Neural crest cell (in vitro differentiated cells): ENCODE measurements at regions not wholly inside any gene's neighbourhood (a gene's known extent, or its start where the extent isn't known, plus 50 kb on each side); places are given as distances from the start of the nearest gene placed in this dataset.

Source experiments
- DNase-seq: peaks from one replicate; pipeline ENCODE4 v3.0.0; 2021; ENCODE audit warnings: low read depth, mixed read lengths, low spot score
- H3K27ac Mint-ChIP-seq: one replicate; pipeline ENCODE4 v1.8.0; 2021; ENCODE audit warnings: mild to moderate bottlenecking, mixed read lengths; ENCODE audit not compliant: unreplicated experiment
- H3K27me3 Mint-ChIP-seq: 2 replicates; pipeline ENCODE4 v1.8.0; 2021; ENCODE audit warnings: low read depth, mild to moderate bottlenecking, mixed read lengths
- H3K36me3 Mint-ChIP-seq: 2 replicates; pipeline ENCODE4 v1.8.0; 2021; ENCODE audit warnings: low read depth, mild to moderate bottlenecking, mixed read lengths
- H3K4me1 Mint-ChIP-seq: 2 replicates; pipeline ENCODE4 v1.8.0; 2021; ENCODE audit warnings: mixed read lengths
- H3K4me3 Mint-ChIP-seq: one replicate; pipeline ENCODE4 v1.8.0; 2021; ENCODE audit warnings: mild to moderate bottlenecking, mixed read lengths
- H3K9me3 Mint-ChIP-seq: 2 replicates; pipeline ENCODE4 v1.8.0; 2021; ENCODE audit warnings: mixed read lengths
- TF ChIP-seq, protein P1 (sequence below): fragments of 200-600 bp; sonication (generic); conservative IDR thresholded peaks from 2 replicates; pipeline ENCODE4 v1.5.0; 2021; ENCODE audit warnings: antibody characterized with exemption, mild to moderate bottlenecking

DNA sequence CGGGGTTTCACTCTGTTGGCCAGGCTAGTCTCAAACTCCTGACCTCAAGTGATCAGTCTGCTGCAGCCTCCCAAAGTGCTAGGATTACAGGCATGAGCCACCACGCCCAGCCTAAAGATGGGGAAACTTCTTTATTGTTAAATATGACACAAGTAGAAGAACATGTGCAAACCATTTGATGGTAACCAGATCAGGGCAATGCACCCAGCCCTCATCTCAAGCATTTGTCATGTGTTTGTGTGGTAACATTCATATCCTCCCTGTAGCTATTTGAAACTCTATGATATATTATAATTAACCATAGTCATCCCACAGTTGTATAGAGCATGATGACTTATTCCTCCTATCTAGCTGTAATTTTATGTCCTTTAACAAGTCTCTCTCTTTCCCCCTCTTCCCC lies 119.5 kb upstream of the TMPRSS2 start:
- Mint-ChIP-seq H3K4me1 (no peaks in the 10 kb centered on the region), H3K9me3 (no peaks in the 10 kb centered on the region), H3K36me3 (no peaks in the 10 kb centered on the region)

GRCh38 chr21:41626021-41626420 lies 118.1 kb upstream of the TMPRSS2 start:
- Mint-ChIP-seq H3K36me3 (no peaks in the 10 kb centered on the region), H3K27ac (no peak overlapping the region), H3K4me1 (no peaks in the 10 kb centered on the region), H3K4me3 (no peak overlapping the region), H3K9me3 (no peaks in the 10 kb centered on the region), H3K27me3 (no peaks in the 10 kb centered on the region)
- no peak for DNase-seq
- TF ChIP-seq, protein P1, sequence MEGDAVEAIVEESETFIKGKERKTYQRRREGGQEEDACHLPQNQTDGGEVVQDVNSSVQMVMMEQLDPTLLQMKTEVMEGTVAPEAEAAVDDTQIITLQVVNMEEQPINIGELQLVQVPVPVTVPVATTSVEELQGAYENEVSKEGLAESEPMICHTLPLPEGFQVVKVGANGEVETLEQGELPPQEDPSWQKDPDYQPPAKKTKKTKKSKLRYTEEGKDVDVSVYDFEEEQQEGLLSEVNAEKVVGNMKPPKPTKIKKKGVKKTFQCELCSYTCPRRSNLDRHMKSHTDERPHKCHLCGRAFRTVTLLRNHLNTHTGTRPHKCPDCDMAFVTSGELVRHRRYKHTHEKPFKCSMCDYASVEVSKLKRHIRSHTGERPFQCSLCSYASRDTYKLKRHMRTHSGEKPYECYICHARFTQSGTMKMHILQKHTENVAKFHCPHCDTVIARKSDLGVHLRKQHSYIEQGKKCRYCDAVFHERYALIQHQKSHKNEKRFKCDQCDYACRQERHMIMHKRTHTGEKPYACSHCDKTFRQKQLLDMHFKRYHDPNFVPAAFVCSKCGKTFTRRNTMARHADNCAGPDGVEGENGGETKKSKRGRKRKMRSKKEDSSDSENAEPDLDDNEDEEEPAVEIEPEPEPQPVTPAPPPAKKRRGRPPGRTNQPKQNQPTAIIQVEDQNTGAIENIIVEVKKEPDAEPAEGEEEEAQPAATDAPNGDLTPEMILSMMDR: no peak

More for the DNA sequence above, 119.5 kb upstream of the TMPRSS2 start:
- Mint-ChIP-seq H3K27me3 (no peaks in the 10 kb centered on the region), H3K27ac (no peak overlapping the region), H3K4me3 (no peak overlapping the region)
- TF ChIP-seq, protein P1: no peak
- no peak for DNase-seq

- H3K27me3 Mint-ChIP-seq: no peaks in the 10 kb centered on the region
- H3K36me3 Mint-ChIP-seq: no peaks in the 10 kb centered on the region
- no peak overlapping the region for H3K27ac Mint-ChIP-seq
- no peak for DNase-seq
- H3K4me1 Mint-ChIP-seq: no peaks in the 10 kb centered on the region
- no peak overlapping the region for H3K4me3 Mint-ChIP-seq
- no peaks in the 10 kb centered on the region for H3K9me3 Mint-ChIP-seq
- TF ChIP-seq, protein P1: no peak
Measured at GRCh38 chr21:41625428-41625827, 117.5 kb upstream of the TMPRSS2 start.

GRCh38 chr21:41624674-41625310 lies 116.8 kb upstream of the TMPRSS2 start:
- Mint-ChIP-seq H3K9me3 (no peaks in the 10 kb centered on the region), H3K4me3 (no peak overlapping the region), H3K27me3 (no peaks in the 10 kb centered on the region), H3K27ac (peak overlapping the region; percentile 87), H3K36me3 (no peaks in the 10 kb centered on the region), H3K4me1 (no peaks in the 10 kb centered on the region)
- DNase-seq: no peak
- TF ChIP-seq, protein P1: no peak

DNA sequence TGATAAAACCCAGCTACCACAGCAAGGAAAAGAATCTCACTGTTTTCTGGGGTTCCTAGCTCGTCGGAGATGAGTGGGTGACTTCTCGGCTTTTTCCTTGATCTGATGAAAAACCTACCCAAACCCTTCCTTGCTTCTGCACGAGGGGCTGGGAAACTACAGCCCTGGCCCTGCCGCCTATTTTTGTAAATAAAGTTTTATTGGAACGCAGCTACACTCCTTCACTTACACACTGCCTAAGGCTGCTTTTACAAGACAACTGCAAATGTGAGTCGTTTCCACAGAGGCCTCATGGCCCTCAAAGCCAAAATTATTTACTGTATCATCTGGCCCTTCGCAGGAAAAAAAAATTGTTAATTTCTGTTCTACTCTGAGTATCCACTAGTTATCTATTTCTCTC lies 116.0 kb upstream of the TMPRSS2 start:
- Mint-ChIP-seq H3K9me3 (no peaks in the 10 kb centered on the region), H3K4me1 (no peaks in the 10 kb centered on the region), H3K36me3 (no peaks in the 10 kb centered on the region), H3K27ac (no peak overlapping the region), H3K4me3 (no peak overlapping the region), H3K27me3 (no peaks in the 10 kb centered on the region)
- TF ChIP-seq, protein P1: no peak
- DNase-seq: no peak
